Ammon's horn (tissue), 1 donor: ENCODE measurements at regions not wholly inside any gene's neighbourhood (a gene's known extent, or its start where the extent isn't known, plus 50 kb on each side); places are given as distances from the start of the nearest gene placed in this dataset.

Source experiments
- DNase-seq: peaks from one replicate; pipeline ENCODE4 v3.0.0-alpha.2; 2016; ENCODE audit warnings: low spot score

- no peak for DNase-seq
These were observed 138.4 kb upstream of the FRMD6 start for GRCh38 chr14:51513281-51513680.

- no peak for DNase-seq
These were observed 137.8 kb upstream of the FRMD6 start for GRCh38 chr14:51513933-51514332.

GRCh38 chr14:51515611-51516010 is 136.1 kb upstream of the FRMD6 start:
- DNase-seq, result no peak

GRCh38 chr14:51516706-51517395 is 134.9 kb upstream of the FRMD6 start:
- no peak for DNase-seq

GRCh38 chr14:51518280-51518679 is 133.4 kb upstream of the FRMD6 start:
- no peak for DNase-seq

- DNase-seq, result no peak
These were observed 133.0 kb upstream of the FRMD6 start for GRCh38 chr14:51518711-51519110.

- no peak for DNase-seq
These were observed 131.6 kb upstream of the FRMD6 start for GRCh38 chr14:51520087-51520486.

GRCh38 chr14:51521764-51522163 is 129.9 kb upstream of the FRMD6 start:
- no peak for DNase-seq

- no peak for DNase-seq
These were observed 128.5 kb upstream of the FRMD6 start for GRCh38 chr14:51523243-51523642.

GRCh38 chr14:51525739-51526138 is 126.0 kb upstream of the FRMD6 start:
- no peak for DNase-seq

GRCh38 chr14:51527073-51527472 is 124.6 kb upstream of the FRMD6 start:
- DNase-seq, result no peak

- no peak for DNase-seq
These were observed 122.0 kb upstream of the FRMD6 start for GRCh38 chr14:51529736-51530135.

GRCh38 chr14:51533160-51533559 is 118.5 kb upstream of the FRMD6 start:
- no peak for DNase-seq

GRCh38 chr14:51533872-51534553 is 117.7 kb upstream of the FRMD6 start:
- no peak for DNase-seq

- DNase-seq, result no peak
These were observed 117.1 kb upstream of the FRMD6 start for GRCh38 chr14:51534610-51535011.

- no peak for DNase-seq
These were observed 116.2 kb upstream of the FRMD6 start for GRCh38 chr14:51535443-51536044.

- DNase-seq, result no peak
These were observed 112.7 kb upstream of the FRMD6 start for GRCh38 chr14:51538973-51539372.

GRCh38 chr14:51539571-51540037 is 112.1 kb upstream of the FRMD6 start:
- no peak for DNase-seq

- DNase-seq, result no peak
These were observed 111.3 kb upstream of the FRMD6 start for GRCh38 chr14:51540364-51540763.

- no peak for DNase-seq
These were observed 107.2 kb upstream of the FRMD6 start for GRCh38 chr14:51544471-51544870.

GRCh38 chr14:51544901-51545300 is 106.8 kb upstream of the FRMD6 start:
- DNase-seq, result no peak

GRCh38 chr14:51545396-51545795 is 106.3 kb upstream of the FRMD6 start:
- DNase-seq, result peak; percentile 14

- DNase-seq, result no peak
These were observed 105.6 kb upstream of the FRMD6 start for GRCh38 chr14:51546099-51546498.
